ENCODE measurements at regions not wholly inside any gene's neighbourhood (a gene's known extent, or its start where the extent isn't known, plus 50 kb on each side); places are given as distances from the start of the nearest gene placed in this dataset.

- Histone ChIP-seq H3K9me3 (no peaks in the 10 kb centered on the region), H3K27me3 (replicated peaks in 1 of 7) (peaks cover 0 to 6% (median 0%) of the 10 kb centered on the region in 7 donors), H3K4me3 (no peak overlapping the region), H3K4me1 (no peaks in the 10 kb centered on the region), H3K27ac (no peak overlapping the region), H3K36me3 (no peaks in the 10 kb centered on the region)
- TF ChIP-seq POLR2A (IDR thresholded peaks at IDR 0.05) (no peak), POLR2AphosphoS5 (IDR thresholded peaks at IDR 0.05) (no peak), CTCF (IDR thresholded peaks at IDR 0.05 in 8 of 11, conservative IDR thresholded peaks at IDR 0.05 in 3 of 11) (no peak)
- 86 to 100% (median 96%) methylated on average over 1 of the region's 1 CpG for WGBS, 5 donors
- intact Hi-C loops (cut with DNase I; ENCODE audit: low total_unique reads), result no loop called here
- DNase-seq, result no peak
Measured at GRCh38 chr7:12093365-12093764, 117.7 kb upstream of the TMEM106B start.

- no peak for TF ChIP-seq POLR2A (IDR thresholded peaks at IDR 0.05)
- TF ChIP-seq CTCF (IDR thresholded peaks at IDR 0.05 in 8 of 11, conservative IDR thresholded peaks at IDR 0.05 in 3 of 11), result no peak
- no peak for TF ChIP-seq POLR2AphosphoS5 (IDR thresholded peaks at IDR 0.05)
- no peaks in the 10 kb centered on the region for H3K4me1 ChIP-seq
Measured at GRCh38 chr7:12094365-12094921, 116.7 kb upstream of the TMEM106B start.

GRCh38 chr7:12102126-12102525 is 109.0 kb upstream of the TMEM106B start:
- no peak overlapping the region for H3K27ac ChIP-seq
- intact Hi-C loops (cut with DNase I; ENCODE audit: low total_unique reads), result no loop called here
- WGBS, 5 donors, result 67 to 69% (median 67%) methylated on average over 3 of the region's 3 CpGs

More at GRCh38 chr7:12094365-12094921, 116.7 kb upstream of the TMEM106B start:
- Histone ChIP-seq H3K4me3 (no peak overlapping the region), H3K27ac (no peak overlapping the region), H3K9me3 (peaks cover 0 to 5% (median 0%) of the 10 kb centered on the region in 8 donors), H3K27me3 (replicated peaks in 1 of 7) (peaks cover 0 to 6% (median 0%) of the 10 kb centered on the region in 7 donors), H3K36me3 (no peaks in the 10 kb centered on the region)
- intact Hi-C loops (cut with DNase I; ENCODE audit: low total_unique reads), result no loop called here
- WGBS, 5 donors, result 44 to 72% (median 58%) methylated on average over 4 of the region's 4 CpGs
- DNase-seq, result no peak

GRCh38 chr7:12102527-12102926 is 108.6 kb upstream of the TMEM106B start:
- peaks cover 0 to 6% (median 0%) of the 10 kb centered on the region in 8 donors for H3K9me3 ChIP-seq
- no peak for DNase-seq
- H3K4me1 ChIP-seq, result no peaks in the 10 kb centered on the region
- H3K27ac ChIP-seq, result no peak overlapping the region
- intact Hi-C loops (cut with DNase I; ENCODE audit: low total_unique reads), result no loop called here
- 73 to 86% (median 75%) methylated on average over 3 of the region's 3 CpGs for WGBS, 5 donors
- no peaks in the 10 kb centered on the region for H3K27me3 ChIP-seq (replicated peaks in 1 of 7)
- H3K36me3 ChIP-seq, result no peaks in the 10 kb centered on the region
- H3K4me3 ChIP-seq, result no peak overlapping the region
- no peak for TF ChIP-seq POLR2AphosphoS5 (IDR thresholded peaks at IDR 0.05)
- no peak for TF ChIP-seq CTCF (IDR thresholded peaks at IDR 0.05 in 8 of 11, conservative IDR thresholded peaks at IDR 0.05 in 3 of 11)
- TF ChIP-seq POLR2A (IDR thresholded peaks at IDR 0.05), result no peak

More at GRCh38 chr7:12102126-12102525, 109.0 kb upstream of the TMEM106B start:
- H3K36me3 ChIP-seq, result no peaks in the 10 kb centered on the region
- no peak for DNase-seq
- H3K4me3 ChIP-seq, result no peak overlapping the region
- TF ChIP-seq POLR2AphosphoS5 (IDR thresholded peaks at IDR 0.05) (no peak), CTCF (IDR thresholded peaks at IDR 0.05 in 8 of 11, conservative IDR thresholded peaks at IDR 0.05 in 3 of 11) (no peak), POLR2A (IDR thresholded peaks at IDR 0.05) (no peak)
- no peaks in the 10 kb centered on the region for H3K4me1 ChIP-seq
- no peaks in the 10 kb centered on the region for H3K27me3 ChIP-seq (replicated peaks in 1 of 7)
- H3K9me3 ChIP-seq, result peaks cover 0 to 6% (median 0%) of the 10 kb centered on the region in 8 donors
